Hematopoietic multipotent progenitor cell treated with erythropoietin and hydrocortisone succinate and interleukin-3 and kit ligand, for 6 days (in vitro differentiated cells): ENCODE measurements at regions not wholly inside any gene's neighbourhood (a gene's known extent, or its start where the extent isn't known, plus 50 kb on each side); places are given as distances from the start of the nearest gene placed in this dataset.
A peak's percentile ranks its signal among the peaks of the same experiment; 100 is the strongest.
"Not testable (repeated sequence)": the region's sequence is repeated elsewhere in the genome, so short reads cannot be mapped to it uniquely, and the experiment has no call there.

ENCODE experiments used
- DNase-seq: peaks from one replicate; pipeline ENCODE4 v3.0.0-alpha.2; 2015

DNA sequence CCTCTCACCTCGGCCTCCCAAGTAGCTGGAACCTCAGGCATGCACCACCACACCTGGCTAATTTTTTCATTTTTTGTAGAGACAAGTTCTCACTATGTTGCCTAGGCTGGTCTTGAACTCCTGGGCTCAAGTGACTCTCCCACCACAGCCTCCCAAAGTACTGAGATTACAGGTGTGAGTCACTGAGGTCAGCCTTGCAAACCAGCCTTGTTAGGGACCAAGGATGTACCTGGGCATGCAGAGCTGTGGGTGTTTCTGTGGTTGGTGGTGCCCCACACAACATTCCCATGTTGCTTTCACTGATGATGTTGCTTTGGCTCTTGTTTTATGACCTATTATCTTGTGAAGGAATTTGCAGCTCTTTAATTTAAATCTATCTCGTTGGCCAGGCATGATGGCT lies 54.8 kb downstream of the OTUD1 start:
- no peak for DNase-seq

DNA sequence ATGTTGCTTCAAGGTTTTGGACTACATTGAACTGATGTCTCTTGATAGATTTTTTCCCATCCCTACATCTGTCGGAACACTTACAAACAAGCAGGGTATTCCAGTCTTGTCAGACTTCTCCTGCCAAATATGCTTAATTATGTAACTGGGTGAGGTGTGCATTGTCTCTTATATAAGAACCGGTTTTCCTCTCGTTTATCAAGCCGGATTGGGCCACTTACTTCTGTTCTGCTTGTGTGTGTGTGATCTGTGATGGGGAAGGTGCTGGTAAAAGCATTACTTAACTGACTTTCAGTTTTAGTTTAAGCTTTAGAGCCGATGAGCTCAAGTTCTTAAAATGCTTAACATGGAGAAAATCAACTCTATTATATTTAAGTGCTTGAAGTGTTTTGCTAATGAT lies 57.9 kb downstream of the OTUD1 start:
- DNase-seq: no peak

DNA sequence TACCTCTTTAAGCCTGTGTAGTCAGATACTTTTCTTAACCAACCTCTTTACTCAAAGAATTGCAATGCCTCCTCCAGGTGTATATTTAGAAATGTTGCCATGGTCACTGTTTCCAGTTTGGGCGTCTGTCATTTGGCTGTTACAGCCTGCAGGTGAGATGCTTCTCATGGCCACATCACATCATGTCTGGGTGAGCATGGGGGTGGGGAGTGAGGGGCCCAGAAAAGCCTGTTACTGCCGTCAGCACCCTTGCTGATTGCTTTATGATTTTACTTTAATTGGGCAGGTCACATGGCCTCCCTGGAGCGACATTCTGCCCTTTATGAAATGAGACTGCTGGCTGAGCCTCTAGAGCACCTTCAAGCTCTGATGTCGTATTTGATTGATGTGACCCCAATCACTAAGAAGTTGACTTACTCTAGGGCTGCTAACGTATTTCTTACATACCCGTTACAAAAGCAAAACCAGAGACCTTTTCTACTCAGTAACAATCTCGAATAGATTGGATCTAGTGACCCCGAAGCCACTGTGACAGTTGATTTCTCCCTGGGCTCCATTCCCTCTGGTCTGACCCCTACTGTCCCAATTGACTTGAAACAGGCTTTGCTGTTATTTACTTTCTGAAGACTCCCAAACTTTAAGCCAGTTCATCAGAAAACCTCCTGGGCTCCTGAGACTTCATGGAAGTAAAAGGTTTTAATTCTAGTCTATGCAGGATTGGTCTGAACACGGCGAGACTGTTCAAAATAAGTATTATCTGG lies 60.7 kb downstream of the OTUD1 start:
- no peak for DNase-seq

DNA sequence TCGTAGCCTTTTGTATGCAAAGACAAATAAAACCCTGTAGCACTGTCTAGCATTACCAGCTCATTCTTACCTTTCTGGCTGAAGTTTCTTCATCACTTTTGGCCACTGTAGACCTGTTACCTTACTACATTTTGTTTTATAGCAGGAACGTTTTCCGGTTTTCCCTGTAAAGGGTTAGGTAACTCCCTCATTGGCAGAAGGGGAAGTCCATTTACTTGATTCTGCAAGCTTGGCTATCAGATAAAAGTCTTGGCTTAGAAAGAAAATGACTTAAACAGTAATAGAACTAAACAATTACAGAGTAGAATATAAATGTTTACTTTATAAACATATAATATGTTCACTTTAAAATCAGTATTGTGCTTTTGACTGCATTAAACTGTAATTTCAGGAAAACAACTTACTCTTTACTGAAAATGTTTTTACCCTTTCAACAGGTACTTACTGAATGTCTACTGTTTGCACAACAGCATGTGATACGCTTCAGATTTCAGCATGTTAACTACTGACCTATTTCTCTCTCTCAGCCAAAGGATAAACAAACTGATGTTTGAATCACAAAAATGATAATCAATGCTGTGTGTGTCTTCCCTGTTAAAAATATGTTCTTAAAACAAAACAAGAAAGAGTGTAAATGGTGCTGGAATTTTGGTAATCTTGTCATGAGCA lies 67.1 kb downstream of the OTUD1 start:
- DNase-seq: no peak

DNA sequence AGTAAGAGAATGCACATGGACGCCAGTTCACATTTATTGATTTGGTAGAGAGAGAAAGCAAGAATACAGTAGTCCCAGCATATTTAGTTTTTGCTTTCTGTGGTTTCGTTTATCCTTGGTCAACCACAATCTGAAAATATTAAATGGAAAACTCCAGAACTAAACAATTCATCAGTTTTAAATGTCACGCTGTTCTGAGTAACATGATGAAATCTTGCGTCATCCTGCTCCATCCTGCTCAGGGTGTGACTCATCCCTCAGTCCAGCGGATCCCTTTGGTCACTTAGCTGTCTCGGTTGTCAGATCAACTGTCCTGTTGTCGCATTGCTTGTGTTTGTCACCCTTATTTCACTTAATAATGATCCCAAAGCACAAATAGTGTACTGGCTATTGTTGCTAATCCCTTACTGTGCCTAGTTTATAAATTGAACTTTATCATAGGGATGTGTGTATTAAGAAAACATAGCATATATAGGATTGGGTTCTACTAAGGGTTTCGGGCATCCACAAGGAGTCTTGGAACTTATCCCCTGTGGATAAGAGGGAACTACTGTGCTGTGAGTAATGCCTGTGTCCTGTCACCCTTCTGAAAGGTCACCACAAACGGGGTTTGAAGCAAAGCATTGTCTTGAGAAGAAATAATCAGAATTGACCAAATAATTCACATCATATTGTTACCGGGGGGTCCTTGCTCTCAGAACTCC lies 73.6 kb downstream of the OTUD1 start:
- no peak for DNase-seq

DNA sequence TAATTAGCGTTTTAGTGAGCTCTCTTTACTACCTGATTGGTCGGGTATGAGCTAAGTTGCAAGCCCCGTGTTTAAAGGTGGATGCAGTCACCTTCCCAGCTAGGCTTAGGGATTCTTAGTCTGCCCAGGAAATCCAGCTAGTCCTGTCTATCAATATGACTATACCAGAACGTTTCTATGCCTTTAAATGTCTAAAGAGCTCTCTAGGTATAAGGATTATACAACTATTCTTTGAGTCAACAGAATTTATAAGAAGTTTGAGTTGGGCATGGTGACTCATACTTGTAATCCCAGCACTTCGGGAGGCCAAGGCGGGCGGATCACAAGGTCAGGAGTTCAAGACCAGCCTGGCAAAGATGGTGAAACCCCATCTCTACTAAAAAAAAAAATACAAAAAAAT lies 74.7 kb downstream of the OTUD1 start:
- not testable (repeated sequence) for DNase-seq

DNA sequence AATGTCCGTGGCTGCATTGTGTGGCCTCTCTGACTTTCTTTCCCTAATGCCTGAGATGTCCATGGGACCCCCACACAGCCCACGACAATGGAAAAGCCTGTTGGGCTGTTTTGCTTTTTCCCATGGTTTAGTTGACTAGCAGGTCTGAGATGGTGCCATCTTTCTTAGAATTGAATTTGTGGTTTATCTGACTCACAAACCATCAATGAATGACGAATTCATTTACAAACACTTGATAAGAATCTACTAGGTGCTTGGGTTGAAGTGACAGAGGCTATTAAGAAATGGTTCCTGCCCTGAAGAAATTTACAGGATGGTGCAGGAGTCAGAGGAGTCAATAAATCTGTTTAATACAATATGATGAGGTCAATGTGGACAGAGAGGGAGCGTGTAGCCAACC lies 75.4 kb downstream of the OTUD1 start:
- DNase-seq: no peak

DNA sequence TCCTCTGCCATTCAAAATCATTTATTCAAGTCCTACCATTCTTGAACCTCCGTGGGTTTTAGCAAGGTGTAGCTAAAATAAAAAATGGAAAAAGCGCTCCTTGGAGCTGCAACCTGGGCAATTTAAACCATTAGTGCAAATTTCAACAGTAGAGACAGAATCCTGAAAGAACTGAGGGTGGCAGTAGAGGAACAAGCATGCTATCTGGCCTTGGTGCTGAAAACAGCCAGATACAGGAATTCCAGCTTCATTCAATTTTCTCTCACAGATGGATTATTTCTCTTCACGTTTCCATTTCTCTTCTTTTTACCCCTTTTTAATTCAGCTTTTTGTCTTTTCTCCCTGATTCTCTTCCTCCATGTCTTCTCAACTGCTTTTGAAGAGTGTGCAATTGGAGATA lies 77.7 kb downstream of the OTUD1 start:
- peak; percentile 24 for DNase-seq

DNA sequence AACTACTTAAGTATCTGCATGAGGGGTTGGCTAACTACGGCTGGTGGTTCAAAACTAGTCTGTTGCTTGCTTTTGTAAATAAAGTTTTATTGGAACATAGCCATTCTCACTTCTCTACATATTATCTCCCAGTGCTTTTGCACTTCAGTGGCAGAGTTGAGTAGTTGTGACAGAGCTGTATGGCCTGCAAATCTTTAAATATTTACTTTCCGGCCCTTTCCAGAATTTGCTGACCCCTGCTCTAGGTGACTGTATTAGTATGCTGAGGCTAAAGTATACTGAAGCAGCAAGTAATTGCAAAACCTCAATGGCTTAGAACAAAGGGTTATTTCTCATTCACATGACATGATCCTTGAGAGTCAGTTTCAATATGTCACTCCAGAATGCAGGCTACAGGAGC lies 78.3 kb downstream of the OTUD1 start:
- DNase-seq: no peak

DNA sequence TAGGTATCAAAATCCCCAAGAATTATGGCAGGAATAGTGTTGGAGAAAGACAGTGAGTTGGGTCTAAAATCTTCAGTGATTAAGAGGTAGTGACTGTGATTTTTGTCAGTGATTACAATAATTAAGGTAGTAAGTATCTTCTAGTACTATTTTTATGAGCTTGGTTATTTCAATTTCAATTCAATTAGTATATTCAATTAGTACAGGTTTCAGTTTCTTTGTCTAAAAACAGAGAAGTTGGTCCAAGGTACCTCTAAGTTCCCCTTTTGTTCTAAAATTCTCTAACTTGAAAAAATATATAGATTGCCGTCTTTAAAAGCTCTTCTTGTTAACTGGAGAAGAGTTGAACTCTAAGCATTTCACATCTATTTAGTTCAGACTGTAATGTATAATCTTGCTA lies 82.9 kb downstream of the OTUD1 start:
- DNase-seq: no peak

DNA sequence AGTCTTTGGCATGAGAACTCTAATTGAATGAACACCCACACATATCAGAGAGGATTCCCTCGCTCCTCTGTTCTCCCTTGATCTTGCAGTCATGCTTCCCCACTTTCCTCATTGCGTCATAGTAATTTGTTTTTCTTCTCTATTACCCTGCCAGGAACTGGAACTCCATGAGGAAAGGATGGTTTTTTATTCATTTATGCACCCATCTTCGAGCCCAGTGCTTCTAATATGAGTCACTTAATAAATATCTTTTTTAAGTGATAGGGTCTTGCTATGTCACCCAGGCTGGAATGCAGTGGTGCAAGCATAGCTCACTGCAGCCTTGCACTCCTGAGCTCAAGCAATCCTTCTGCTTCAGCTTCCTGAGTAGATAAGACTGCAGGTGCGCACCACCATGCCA lies 83.5 kb downstream of the OTUD1 start:
- no peak for DNase-seq

DNA sequence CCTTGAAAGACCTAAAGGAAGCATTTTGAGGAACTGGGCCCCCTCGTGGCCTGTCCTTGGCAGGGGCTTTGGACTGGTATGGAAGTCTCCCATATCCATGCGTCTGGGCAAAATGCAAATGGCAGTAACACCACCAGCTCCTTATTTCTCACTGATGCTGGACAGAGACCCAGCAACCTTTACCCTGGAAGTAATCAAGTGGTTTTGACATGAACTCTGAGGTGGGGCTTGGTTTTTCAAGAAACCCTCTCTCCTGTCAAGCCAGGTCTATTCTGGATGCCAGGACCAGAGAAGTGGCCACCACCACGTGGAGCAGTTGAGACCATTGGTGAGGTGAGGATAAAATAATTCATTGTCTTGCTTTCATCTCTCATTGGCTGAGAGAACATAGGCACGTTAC lies 84.4 kb downstream of the OTUD1 start:
- no peak for DNase-seq

DNA sequence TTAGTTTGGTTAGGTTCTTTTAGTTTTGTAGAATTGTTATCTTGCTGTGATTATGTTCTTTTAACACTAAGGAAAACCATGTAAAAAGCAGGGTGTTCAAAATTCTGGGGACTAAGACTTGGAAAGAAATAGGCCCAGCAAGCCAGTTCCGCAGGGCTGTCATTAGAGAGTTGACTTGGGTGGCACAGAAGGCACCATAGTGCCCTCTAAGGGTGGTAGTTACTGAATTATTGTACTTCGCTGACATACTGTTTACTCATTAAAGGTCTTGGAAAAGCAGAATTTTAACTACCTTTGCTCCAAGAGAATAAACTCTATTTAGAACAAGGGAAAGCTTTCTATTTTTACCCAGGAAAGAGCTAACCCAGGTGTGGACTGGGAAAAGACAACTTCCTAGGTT lies 86.5 kb downstream of the OTUD1 start:
- peak; percentile 41 for DNase-seq

DNA sequence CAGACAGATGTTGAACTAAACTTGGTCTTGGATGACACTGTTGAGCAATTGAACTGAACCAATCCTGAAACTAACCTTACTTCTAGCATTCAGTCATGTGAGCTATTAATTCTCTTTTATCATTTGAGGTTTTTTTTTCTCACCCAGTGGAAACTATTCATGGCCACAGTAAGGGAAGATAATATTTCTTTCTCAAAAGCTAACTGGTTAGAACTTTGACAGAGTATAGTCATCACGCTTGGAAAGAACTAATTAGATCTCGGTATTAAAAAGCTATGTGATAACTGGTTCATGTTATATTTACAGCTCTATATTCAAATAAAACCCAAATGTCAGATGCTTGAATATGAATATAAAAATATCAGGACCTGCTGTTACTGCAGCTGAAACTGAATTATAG lies 89.5 kb downstream of the OTUD1 start:
- no peak for DNase-seq

DNA sequence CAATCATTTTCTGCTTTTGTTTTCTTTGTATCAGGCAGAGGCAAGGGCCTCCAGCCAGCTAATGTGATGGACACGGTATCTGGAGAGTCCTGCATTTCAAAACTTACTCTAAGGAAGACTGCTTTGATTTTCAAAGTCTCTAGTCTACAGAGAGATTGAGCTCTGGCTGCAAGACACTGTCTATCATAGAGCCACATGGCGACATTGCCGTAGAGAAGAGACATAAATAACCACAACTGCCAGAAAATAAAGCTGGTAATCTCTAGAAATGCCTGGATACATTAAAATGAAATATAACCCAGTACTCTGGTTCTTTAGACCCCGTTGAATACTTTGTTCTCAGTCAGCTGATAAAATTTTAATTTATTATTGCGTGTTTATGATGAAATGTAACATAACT lies 90.8 kb downstream of the OTUD1 start:
- DNase-seq: no peak

DNA sequence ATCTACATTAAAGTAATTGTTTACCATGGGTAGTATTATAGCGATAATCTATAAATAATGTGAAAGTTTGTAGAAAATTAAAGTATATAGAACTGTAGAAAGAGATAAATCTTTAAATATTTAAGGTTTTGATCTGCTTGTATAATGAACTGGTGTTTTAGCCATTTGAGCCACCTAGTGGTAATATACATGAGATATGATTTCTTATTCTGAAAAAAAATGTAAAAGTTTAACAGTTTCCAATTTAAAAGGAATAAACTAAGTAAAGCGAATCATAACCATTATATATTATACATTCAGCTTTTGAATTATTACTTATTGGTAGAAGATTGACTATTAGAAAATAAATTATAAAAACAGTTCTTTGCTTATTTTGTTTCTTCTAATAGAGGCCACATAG lies 91.2 kb downstream of the OTUD1 start:
- DNase-seq: peak; percentile 48

DNA sequence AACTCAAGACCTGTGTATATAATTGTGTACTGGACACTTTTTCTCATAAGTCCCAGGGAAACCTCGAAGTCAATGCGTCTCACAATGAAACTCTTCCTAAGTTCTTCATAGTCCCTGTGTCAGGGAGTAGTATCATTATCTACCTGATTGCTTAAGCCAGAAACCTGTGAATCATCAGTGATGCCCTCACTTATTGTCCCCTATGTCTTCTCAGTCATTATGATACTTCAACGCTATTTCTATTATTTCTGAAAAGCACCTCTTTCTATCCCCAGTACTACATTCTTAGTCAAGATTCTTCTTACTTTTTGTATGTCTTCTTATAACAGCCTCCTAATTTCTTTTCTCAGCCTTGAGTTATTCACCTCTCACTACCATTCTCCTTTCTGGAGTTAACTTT lies 94.3 kb downstream of the OTUD1 start:
- no peak for DNase-seq

DNA sequence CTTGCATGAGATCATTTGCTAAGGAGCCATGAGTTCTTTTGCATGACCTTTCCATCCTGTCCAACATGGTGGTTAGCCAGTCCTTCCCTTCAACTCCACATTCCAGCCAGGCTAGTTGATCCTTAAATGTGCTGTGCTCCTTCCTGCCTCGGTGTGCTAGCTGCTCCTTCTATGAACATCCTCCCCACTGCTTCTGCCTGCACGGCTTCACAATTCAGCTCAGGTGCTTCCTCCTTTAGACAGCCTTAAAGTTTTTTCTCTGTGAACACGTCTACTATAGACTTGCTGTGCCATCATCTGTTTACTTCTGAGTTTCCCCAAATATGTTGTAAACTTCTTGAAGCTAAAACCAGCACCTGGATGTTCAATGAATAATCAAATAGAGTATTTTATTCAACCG lies 95.5 kb downstream of the OTUD1 start:
- DNase-seq: no peak

DNA sequence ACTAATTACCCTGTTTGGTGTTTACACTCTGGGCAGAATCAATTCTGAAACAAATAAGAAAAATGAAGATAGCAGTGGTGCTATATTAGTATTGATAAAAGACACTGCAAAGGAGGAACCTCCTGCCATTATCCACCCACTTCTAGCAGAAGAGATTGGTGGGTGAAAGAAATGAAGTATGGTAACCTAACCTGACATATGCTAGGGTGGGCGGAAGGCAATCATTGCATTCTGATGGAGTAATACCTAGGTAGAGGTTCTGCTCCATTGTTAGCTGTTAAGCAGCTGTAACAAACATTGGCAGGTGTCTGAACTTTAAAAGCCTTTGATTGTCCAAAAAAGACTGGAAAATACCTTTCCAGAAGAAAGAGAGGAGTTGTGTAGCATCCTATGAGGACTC lies 95.9 kb downstream of the OTUD1 start:
- no peak for DNase-seq

DNA sequence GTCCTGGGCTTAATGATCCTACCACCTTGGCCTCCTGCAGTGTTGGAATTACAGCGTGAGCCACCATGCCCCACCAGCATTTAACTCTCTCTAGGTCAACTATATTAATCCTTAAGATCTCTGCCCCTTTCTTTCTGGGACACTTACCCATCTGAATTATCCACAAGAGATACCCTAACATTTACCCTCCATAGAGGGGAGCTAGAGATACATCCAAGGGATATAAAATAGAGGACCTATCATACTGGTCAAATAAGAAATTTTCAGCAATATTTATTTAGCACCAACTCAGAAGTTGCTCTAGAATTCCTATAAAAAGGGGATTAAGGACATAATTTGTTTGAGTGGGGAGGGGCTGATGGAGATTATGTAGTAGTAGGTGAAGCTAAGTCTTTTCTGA lies 96.5 kb downstream of the OTUD1 start:
- DNase-seq: no peak

DNA sequence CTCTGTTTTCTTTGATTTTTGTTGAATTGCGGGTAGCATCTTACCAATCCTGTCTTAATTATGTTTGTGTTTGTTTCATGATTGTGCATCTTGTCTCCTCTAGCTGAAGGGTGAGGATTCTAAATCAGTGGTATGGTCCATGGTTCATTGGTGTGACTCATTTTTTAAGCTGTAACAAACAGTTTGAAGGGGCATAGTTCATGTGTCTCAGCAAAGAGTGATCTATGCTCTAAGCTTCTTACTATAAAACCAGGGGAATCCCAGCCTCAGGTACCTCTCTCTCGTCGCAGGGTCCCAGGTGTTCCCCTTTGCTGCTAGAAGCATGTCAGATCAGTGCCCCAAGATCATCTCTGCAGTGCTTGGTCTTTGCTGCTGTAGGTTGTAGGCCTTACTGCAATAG lies 100.1 kb downstream of the OTUD1 start:
- no peak for DNase-seq

DNA sequence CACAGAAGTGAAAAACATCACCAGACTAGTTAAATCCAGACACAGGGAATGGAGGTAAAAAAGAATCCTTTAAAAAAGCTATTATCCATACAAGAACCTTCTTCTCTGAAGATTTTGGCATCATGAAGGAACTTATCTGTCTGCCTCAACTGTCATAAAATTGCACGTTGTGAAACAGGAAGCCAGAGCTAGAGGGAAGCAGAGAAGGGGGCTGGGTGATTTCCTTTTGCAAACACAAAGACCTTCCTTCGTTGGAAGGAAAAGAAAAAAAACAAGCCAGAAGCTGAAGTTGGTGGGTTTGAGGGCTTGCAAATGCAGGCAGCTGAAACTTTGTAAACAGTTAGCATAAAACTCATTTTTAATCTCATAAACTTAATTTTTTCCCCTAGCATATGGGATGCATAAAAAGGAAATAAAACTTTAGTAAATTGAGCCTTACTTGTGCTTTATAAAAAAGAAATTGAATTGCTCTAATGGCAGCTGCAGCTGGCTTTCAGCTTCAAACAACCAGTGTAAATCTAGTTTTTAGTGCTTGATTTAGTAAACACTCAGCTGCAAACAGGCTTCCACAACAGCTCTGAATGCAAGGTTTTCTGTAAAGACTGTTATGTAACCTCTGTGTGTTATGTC lies 101.6 kb downstream of the OTUD1 start:
- DNase-seq: peak; percentile 57

DNA sequence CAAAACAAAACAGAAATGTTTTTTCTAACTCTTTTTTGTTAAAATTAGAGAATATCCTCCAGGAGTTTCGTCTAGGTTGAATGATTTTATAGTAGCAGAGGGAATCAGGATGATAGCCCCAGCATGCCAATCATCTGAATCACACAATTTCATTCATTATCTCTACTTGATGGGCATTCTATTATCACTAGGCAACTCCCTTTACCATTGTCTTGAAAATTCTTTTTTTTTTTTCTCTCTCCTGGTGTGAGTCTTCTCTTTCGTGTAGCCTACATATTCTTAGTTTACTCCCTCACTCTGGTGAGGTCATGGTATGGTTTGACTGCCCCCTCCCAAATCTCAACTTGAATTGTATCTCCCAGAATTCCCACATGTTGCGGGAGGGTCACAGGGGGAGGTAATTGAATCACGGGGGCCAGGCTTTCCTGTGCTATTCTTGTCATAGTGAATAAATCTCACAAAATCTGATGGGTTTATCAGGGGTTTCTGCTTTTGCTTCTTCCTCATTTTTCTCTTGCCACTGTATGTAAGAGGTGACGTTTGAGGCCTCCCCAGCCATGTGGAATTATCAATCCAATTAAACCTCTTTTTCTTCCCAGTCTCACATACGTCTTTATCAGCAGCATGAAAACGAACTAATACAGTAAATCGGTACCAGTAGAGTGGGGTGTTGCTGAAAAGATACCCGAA lies 105.0 kb downstream of the OTUD1 start:
- no peak for DNase-seq
